D721Med (cell line): ENCODE measurements at regions not wholly inside any gene's neighbourhood (a gene's known extent, or its start where the extent isn't known, plus 50 kb on each side); places are given as distances from the start of the nearest gene placed in this dataset.

Experiments
- DNase-seq: peaks from one replicate; pipeline ENCODE4 v3.0.0; 2011; ENCODE audit warnings: low spot score; ENCODE audit not compliant: insufficient read length
- FAIRE-seq: peaks from 2 replicates; lab custom pipeline; 2011; peaks lifted over from hg19 to GRCh38; lab: Jason Lieb, UNC
- TF ChIP-seq, protein P1 (sequence below): IDR thresholded peaks from 2 replicates; pipeline ENCODE4 v1.5.1; 2012; ENCODE audit warnings: mild to moderate bottlenecking, control low read depth; ENCODE audit not compliant: insufficient read depth; ENCODE audit errors: missing control alignments

DNA sequence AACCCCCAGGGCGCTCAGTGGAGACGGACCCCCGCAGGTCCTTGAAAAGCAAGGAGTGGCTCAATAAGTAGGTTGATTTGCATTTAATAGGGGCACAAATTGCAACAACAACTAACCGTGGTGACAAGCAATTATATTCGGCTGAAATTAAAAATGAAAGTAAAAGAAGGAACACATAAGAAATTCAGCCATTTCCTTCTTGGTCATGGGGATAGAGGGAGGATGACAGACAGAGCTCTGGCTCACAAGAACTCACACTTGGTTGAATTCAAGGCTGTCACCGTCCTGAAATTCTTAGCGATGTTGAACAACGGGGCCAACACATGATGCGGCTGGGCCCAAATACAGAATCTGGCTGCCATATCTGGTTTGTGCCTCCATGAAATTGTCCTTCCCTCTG, 129.0 kb downstream of the EDN3 start:
- DNase-seq = no peak
- TF ChIP-seq, protein P1, sequence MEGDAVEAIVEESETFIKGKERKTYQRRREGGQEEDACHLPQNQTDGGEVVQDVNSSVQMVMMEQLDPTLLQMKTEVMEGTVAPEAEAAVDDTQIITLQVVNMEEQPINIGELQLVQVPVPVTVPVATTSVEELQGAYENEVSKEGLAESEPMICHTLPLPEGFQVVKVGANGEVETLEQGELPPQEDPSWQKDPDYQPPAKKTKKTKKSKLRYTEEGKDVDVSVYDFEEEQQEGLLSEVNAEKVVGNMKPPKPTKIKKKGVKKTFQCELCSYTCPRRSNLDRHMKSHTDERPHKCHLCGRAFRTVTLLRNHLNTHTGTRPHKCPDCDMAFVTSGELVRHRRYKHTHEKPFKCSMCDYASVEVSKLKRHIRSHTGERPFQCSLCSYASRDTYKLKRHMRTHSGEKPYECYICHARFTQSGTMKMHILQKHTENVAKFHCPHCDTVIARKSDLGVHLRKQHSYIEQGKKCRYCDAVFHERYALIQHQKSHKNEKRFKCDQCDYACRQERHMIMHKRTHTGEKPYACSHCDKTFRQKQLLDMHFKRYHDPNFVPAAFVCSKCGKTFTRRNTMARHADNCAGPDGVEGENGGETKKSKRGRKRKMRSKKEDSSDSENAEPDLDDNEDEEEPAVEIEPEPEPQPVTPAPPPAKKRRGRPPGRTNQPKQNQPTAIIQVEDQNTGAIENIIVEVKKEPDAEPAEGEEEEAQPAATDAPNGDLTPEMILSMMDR = no peak
- no peak for FAIRE-seq

DNA sequence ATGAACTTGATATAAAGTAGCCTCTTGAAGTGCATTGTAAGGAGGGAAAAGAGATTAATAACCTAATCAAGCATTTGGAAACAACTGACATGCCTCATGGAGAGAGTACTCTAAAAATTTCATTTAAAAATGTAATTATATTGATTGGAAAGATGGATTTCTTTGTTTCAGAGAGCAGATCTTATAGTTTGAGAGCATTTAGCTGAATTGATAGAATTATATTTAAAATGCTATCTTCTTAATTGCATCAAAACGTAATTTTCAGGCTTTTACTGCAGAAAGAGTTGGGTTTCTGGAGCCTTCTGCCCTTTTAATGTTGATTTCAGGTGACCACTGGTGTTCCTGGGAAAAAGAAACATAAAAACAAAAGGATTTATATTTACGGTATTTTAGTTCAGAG, 130.6 kb downstream of the EDN3 start:
- DNase-seq (no peak), FAIRE-seq (no peak)
- TF ChIP-seq, protein P1 = no peak

DNA sequence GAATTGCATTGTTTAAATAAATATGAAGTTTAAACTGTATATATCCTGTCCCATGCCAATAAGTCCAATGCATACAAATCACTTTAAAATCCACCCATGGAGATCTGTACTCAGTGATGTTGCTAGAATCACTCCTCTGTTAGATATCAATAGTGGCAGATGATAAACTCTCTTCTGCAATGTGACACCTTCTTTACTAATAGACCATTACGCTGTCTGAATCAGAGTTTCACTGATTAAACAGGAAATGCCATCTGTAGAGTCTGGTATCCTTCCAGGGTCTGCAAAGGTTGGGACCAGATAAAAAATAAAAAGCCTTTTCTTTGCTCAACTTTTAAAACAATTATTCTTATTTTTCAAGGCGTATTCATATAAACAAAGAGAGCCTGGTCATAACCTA, 134.5 kb downstream of the EDN3 start:
- FAIRE-seq (no peak), DNase-seq (no peak)
- TF ChIP-seq, protein P1 = no peak

DNA sequence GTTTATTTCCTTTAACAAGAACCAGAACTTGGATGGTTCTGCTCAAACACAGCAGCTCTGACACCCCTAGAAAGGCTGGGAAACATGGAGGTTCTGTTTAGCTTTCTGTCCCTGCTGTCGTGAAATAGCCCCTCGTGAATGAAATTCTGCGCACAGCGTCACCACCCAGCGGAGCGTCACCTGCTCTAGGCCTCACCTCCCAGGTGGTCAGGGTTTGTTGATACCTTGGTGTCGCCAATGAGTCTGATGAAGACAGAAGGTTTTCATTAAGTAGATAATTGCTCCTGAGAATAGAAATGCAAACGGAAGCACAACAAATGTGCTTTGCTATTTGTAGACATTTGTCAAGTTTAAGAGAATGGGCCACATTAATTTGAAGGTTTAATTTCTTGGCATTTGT, 135.1 kb downstream of the EDN3 start:
- FAIRE-seq (no peak), DNase-seq (no peak)
- TF ChIP-seq, protein P1 = no peak

DNA sequence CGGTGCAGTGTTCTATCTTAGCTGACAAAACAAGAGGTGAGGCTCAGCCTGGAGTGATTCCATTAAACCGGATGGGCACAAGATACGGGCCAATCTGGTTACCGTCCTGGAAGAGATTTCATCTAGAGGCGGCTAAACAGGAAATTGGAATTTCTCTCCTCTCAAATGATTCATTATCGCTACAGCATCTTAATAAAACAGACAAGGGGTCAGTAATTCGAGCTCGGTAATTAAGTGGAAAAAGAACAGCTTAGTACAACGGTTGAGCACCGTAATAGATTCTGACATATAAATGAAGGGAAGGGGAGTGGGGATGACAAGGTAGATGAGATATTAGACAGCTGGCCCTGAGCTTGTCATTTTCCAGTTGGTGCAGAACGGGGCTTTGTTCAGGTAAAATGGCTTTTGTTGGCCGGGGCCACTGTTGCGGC, 137.2 kb downstream of the EDN3 start:
- TF ChIP-seq, protein P1 = no peak
- FAIRE-seq (no peak), DNase-seq (no peak)

DNA sequence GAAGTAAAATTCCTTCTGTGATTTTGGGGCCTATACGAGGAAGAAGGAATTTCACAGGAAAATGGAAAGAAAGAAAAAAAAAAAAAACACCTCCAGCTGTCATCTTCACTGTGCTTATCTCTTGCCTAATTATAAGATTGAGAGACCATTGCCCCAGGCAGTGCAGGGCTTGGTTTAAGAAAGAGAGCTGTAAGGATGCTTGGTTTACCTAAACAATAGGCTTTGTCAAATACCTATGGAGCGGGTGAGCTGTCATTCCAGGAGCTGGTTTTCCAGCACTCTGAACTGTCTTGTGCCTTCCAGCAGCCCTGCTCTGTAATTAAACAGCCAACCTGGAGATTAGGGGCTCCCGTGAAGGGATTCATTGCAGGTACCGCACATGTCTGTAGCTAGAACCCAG, 137.8 kb downstream of the EDN3 start:
- no peak for DNase-seq
- no peak for FAIRE-seq

DNA sequence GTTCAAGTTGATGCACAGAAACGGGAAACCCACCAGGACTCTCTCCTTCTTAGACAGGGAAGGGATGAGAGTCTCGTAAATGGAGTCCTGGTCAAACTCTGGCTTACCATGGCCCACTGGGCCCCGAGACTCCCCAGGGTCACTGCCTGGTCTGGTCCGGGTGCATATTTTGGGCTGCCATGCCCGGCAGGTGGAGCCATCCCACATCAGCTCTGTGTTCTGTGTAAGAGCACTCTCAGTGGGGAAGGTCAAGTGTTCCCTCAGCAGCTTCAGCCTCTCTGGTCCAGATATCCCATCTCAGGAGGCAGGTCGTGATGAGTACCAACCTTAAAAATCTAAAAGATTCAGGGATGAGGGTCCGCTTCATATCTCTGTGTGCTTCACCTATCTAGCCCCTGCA, 138.8 kb downstream of the EDN3 start:
- DNase-seq = no peak
- FAIRE-seq = no peak
- TF ChIP-seq, protein P1 = no peak

More for the DNA sequence above, 137.8 kb downstream of the EDN3 start:
- TF ChIP-seq, protein P1 = no peak
